Left forelimb (tissue), 1 donor: ENCODE measurements at regions not wholly inside any gene's neighbourhood (a gene's known extent, or its start where the extent isn't known, plus 50 kb on each side); places are given as distances from the start of the nearest gene placed in this dataset.
"Not testable (repeated sequence)": the region's sequence is repeated elsewhere in the genome, so short reads cannot be mapped to it uniquely, and the experiment has no call there.

ENCODE experiments used
- DNase-seq: peaks from one replicate; pipeline ENCODE4 v3.0.0-alpha.2; 2018; ENCODE audit warnings: low spot score

GRCh38 chr2:217366966-217367365 lies 507.1 kb upstream of the TNP1 start:
- no peak for DNase-seq

DNA sequence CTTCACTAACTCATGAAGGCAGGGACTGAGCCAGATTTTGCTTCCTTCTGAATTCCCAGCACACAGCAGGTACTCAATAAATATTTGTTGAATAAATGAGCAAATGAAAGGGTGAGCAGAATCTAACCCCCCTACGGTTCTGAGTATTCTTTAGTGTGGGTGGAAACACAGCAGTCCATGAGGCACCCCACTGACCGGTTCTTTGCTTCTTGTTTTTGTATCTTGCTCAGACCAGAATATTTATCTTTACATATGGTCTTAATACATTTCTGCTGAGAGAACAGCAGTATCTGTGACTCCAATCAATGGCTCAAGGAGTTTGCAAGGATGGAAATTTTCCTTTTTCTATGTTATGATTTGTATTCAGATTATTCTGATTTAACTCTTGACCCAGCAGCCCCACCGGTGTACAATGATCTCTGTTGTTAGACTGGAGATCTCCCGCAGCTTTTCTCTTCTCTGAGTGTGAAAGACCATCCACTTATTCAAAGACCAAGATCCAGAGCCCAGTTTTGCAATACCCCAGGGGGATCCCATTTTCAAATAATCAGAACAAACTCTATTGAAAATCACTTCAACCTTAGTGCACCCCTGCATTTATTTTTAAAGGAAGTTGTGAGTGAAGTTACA lies 506.5 kb upstream of the TNP1 start:
- DNase-seq: no peak

DNA sequence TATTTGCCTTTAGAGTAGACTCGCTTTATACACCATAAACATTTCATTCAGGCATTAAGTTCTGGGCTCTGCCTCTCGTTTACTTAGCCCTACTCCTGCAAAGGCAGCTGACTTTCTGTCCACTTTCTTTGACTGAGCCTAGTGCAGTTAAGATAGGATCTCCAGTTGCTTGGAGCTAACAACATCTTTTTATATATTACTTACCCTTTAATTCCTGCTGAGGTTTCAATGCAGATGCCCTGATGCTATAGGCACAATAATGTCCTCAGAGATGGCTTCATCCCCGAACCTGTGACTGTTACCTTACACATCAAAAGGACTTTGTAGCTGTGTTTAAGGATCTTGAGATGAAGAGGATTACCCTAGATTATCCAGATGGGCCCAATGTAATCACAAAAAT lies 505.8 kb upstream of the TNP1 start:
- no peak for DNase-seq

GRCh38 chr2:217364224-217364623 lies 504.4 kb upstream of the TNP1 start:
- DNase-seq: no peak

GRCh38 chr2:217363470-217363869 lies 503.6 kb upstream of the TNP1 start:
- no peak for DNase-seq

GRCh38 chr2:217362710-217363109 lies 502.8 kb upstream of the TNP1 start:
- DNase-seq: no peak

- no peak for DNase-seq
Measured at GRCh38 chr2:217362286-217362685, 502.4 kb upstream of the TNP1 start.

GRCh38 chr2:217361483-217361880 lies 501.6 kb upstream of the TNP1 start:
- no peak for DNase-seq

GRCh38 chr2:217360781-217361482 lies 501.1 kb upstream of the TNP1 start:
- no peak for DNase-seq

GRCh38 chr2:217360111-217360510 lies 500.2 kb upstream of the TNP1 start:
- no peak for DNase-seq

DNA sequence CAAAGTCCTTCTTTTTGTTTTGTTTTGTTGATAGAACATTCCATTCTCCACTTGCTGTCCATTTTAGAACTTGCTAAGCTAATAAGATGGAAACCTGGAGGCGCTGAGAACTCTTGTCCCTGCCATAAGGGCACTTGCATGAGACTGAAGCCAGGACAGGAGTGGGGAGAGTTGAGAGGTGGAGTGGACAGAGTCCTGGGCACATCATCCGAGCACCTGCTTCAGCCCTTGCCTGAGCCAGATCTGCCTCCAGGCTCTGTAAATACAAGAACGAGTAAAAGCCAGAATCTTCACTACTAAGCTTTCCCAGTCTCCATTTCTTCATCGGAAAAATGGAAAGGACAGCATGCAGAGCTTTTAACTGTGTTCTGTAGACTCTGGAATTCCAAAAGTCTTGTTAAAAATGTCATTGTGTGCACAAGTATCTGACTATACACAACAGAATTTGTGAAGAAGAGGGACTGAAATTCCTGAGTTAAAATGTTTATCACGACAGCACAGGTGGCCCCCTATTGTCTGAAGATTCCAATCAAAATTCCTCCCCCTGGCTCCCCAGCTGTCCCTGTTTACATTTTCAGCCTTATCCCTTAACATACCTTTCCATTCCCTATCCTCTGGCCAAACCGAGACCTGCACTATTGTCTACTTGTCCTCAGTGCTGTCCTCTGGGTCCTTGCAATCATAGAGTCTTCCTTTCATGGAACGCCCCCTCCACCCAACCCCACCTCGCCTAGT lies 498.2 kb upstream of the TNP1 start:
- DNase-seq: no peak

- DNase-seq: no peak
Measured at GRCh38 chr2:217356781-217357180, 496.9 kb upstream of the TNP1 start.

DNA sequence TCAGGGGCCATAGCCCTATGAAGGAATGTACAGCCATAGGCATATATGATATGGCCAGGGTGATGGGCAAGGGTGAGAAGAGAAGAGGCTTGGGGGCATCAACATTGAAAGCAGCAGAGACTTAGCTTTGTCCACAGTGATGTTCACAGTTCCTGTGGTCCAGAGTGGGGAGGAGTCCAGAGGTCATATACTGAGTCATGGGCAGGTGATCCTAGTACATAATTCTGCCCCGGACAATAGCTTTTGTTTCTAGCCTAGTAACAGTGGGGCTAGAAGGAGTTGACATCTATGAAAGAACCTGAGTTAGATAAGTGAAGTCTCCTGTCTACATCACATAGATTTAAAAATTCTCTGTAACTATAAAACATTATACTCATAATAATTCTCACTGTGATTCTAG lies 496.3 kb upstream of the TNP1 start:
- no peak for DNase-seq

DNA sequence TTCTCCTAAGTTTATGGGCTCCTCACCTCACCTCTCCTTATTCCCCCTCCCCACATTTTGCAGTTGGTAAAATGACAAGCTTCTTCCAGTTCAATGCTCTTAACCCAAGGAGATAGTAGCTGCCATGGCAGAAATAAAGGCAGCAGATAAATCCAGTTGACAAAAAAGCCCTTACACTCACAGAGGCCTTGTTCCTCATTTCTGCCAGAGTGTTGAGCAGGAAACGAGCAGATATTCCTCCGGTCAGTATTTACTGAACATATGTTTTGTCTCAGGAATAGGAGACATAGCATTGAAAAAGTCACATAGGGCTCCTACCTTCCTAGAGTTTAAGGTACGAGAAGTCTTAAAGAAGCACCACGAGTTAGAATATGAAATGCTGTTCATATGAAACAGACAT lies 493.7 kb upstream of the TNP1 start:
- DNase-seq: no peak

GRCh38 chr2:217351378-217351777 lies 491.5 kb upstream of the TNP1 start:
- DNase-seq: no peak

DNA sequence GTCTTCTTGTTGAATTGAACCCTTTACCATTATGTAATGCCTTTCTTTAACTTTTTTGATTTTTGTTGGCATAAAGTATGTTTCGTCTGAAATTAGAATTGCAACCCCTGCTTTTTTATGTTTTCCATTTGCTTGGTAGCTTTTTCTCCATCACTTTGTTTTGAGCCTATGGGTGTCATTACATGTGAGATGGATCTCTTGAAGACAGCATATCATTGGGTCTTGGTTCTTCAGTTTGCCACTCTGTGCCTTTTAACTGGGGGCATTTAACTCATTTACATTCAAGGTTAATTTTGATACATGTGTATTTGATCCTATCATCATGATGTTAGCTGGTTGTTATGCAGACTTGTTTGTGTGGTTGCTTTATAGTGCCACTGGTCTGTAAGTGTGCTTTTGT lies 489.4 kb upstream of the TNP1 start:
- no peak for DNase-seq

- DNase-seq: not testable (repeated sequence)
Measured at GRCh38 chr2:217347630-217348029, 487.8 kb upstream of the TNP1 start.

DNA sequence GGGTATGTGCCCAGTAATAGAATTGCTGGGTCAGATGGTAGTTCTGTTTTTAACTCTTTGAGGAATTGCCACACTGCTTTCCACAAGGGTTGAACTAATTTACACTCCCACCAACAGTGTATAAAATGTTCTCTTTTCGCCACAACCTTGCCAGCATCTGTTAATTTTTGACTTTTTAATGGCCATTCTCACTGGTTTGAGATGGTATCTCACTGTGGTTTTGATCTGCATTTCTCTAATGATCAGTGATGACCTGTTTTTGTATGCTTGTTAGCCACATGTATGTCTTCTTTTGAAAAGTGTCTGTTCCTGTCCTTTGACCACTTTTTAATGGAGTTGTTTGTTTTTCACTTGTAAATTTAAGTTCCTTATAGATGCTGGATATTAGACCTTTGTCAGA lies 486.2 kb upstream of the TNP1 start:
- not testable (repeated sequence) for DNase-seq

- no peak for DNase-seq
Measured at GRCh38 chr2:217340899-217341298, 481.0 kb upstream of the TNP1 start.

DNA sequence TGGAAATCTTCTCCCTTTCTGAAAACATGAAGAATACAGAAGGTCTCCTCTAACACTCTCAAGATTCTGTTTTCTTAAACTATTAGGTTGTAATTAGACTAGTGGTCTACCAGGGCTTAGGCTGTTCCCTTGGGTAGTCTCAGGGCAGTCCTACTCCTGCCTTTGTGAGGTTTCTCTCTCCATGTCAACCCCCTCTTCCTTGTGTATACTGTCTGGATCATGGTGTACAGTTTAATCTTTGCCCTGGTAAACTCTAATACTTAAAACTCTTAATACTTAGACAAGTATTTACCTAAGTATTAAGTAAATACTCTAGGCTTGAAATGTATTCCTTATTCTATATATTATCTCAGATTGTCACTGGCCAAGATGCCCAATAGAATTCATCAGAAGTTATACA lies 480.3 kb upstream of the TNP1 start:
- DNase-seq: no peak

DNA sequence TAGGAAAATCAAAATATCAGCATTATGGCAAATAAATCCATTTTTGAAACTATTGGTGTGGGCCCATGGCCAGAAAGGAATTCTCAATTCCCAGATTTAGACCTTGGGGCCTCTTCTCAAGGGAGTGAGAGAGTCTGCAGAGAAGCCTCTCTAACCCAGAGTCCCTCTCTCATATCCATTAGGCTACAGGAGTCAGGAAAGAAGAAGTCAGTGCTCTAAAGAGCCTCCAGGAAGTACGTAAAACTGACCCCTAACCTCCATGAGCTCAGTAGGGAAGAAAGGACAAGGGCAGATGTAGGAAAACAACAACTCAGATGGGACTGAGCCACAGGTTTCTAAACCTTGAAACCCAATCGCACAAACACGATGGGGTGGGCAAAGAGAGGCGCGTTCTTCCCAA lies 479.9 kb upstream of the TNP1 start:
- DNase-seq: no peak

- no peak for DNase-seq
Measured at GRCh38 chr2:217338306-217338916, 478.5 kb upstream of the TNP1 start.

- DNase-seq: no peak
Measured at GRCh38 chr2:217337771-217338170, 477.9 kb upstream of the TNP1 start.
